PFSK-1 (cell line): ENCODE measurements at regions not wholly inside any gene's neighbourhood (a gene's known extent, or its start where the extent isn't known, plus 50 kb on each side); places are given as distances from the start of the nearest gene placed in this dataset.

Experiments used
- FOXP2 ChIP-seq: optimal IDR thresholded peaks from 2 replicates; pipeline ENCODE3; 2011; ENCODE audit warnings: borderline replicate concordance, control low read depth, inconsistent platforms; ENCODE audit not compliant: insufficient read depth; ENCODE audit errors: extremely low read length, extremely low read depth
- POLR2AphosphoS5 ChIP-seq: IDR thresholded peaks from 2 replicates; pipeline ENCODE4 v1.6.1; 2012; ENCODE audit warnings: low read depth, mild to moderate bottlenecking, control low read depth, low read length, moderate library complexity
- SIN3A ChIP-seq: IDR thresholded peaks from 2 replicates; pipeline ENCODE4 v1.6.1; 2012; ENCODE audit warnings: mild to moderate bottlenecking, low read length, moderate library complexity, borderline replicate concordance; ENCODE audit not compliant: insufficient read depth
- TAF1 ChIP-seq: IDR thresholded peaks from 2 replicates; pipeline ENCODE4 v1.6.1; 2012; ENCODE audit warnings: low read length, control low read depth, borderline replicate concordance; ENCODE audit not compliant: insufficient read depth
- TF ChIP-seq, protein P1 (sequence below), 2 experiments: IDR thresholded peaks; 2 replicates each; pipeline versions ENCODE4 v1.6.1 to v1.8.0; 2011 to 2012; ENCODE audit warnings: low read depth in 2 of 2, low read length in 2 of 2, control low read depth in 1 of 2, inconsistent platforms in 1 of 2, mild to moderate bottlenecking in 1 of 2, moderate library complexity in 1 of 2; ENCODE audit not compliant: insufficient read depth in 1 of 2

GRCh38 chr12:124383028-124383427, 88.1 kb downstream of the RFLNA start:
- TF ChIP-seq SIN3A (no peak), TAF1 (no peak), FOXP2 (no peak), POLR2AphosphoS5 (no peak)
- TF ChIP-seq, protein P1, sequence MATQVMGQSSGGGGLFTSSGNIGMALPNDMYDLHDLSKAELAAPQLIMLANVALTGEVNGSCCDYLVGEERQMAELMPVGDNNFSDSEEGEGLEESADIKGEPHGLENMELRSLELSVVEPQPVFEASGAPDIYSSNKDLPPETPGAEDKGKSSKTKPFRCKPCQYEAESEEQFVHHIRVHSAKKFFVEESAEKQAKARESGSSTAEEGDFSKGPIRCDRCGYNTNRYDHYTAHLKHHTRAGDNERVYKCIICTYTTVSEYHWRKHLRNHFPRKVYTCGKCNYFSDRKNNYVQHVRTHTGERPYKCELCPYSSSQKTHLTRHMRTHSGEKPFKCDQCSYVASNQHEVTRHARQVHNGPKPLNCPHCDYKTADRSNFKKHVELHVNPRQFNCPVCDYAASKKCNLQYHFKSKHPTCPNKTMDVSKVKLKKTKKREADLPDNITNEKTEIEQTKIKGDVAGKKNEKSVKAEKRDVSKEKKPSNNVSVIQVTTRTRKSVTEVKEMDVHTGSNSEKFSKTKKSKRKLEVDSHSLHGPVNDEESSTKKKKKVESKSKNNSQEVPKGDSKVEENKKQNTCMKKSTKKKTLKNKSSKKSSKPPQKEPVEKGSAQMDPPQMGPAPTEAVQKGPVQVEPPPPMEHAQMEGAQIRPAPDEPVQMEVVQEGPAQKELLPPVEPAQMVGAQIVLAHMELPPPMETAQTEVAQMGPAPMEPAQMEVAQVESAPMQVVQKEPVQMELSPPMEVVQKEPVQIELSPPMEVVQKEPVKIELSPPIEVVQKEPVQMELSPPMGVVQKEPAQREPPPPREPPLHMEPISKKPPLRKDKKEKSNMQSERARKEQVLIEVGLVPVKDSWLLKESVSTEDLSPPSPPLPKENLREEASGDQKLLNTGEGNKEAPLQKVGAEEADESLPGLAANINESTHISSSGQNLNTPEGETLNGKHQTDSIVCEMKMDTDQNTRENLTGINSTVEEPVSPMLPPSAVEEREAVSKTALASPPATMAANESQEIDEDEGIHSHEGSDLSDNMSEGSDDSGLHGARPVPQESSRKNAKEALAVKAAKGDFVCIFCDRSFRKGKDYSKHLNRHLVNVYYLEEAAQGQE (IDR thresholded peaks at IDR 0.05; ENCODE audit: insufficient read depth in 1 of 2, low read depth in 2 of 2, low read length in 2 of 2) = no peak

GRCh38 chr12:124381456-124382296, 86.8 kb downstream of the RFLNA start:
- TF ChIP-seq SIN3A (no peak), POLR2AphosphoS5 (0 out of 2 replicates have a peak, but pooled peaks have one; percentile 2), TAF1 (no peak), FOXP2 (no peak)
- TF ChIP-seq, protein P1 (IDR thresholded peaks at IDR 0.05; ENCODE audit: insufficient read depth in 1 of 2, low read depth in 2 of 2, low read length in 2 of 2) = 0 out of 4 replicates have a peak, but pooled peaks of 1 of the 2 experiments have one; percentile 28

- TF ChIP-seq FOXP2 (no peak), TAF1 (no peak), POLR2AphosphoS5 (no peak), SIN3A (no peak)
- TF ChIP-seq, protein P1 (IDR thresholded peaks at IDR 0.05; ENCODE audit: insufficient read depth in 1 of 2, low read depth in 2 of 2, low read length in 2 of 2) = no peak
Observed at GRCh38 chr12:124380796-124381455, 86.0 kb downstream of the RFLNA start.

GRCh38 chr12:124379938-124380754, 85.3 kb downstream of the RFLNA start:
- TF ChIP-seq TAF1 (no peak), FOXP2 (no peak), POLR2AphosphoS5 (no peak), SIN3A (no peak)
- TF ChIP-seq, protein P1 (IDR thresholded peaks at IDR 0.05; ENCODE audit: insufficient read depth in 1 of 2, low read depth in 2 of 2, low read length in 2 of 2) = no peak
